ENCODE measurements at regions not wholly inside any gene's neighbourhood (a gene's known extent, or its start where the extent isn't known, plus 50 kb on each side); places are given as distances from the start of the nearest gene placed in this dataset.

DNA sequence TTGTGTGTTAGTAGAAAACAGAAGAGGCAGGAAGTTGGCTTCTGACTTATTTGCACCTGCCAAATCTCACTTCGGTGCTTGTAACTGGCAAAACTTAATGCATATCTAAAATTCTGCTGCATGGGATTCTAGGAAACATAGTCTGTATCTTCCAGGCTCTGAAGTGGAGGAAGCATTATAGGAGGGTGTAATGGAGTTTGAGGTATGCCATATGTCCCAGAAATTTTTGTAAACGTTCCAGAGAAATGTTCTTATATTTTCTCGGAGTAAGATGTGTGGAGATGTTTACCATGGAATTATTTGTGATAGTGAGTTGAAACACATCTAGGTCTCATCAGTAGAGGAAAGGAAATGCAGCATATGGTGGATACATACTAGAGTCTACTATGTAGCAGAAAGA is 1329.0 kb upstream of the NUDT12 start:
- no peak for TF ChIP-seq GATA2 (IDR thresholded peaks at IDR 0.05; ENCODE audit: insufficient read depth, insufficient read length, low read depth, low read length)
- no peak for TF ChIP-seq CTCF (IDR thresholded peaks at IDR 0.05; ENCODE audit: extremely low read depth in 1 of 2, insufficient read depth in 1 of 2, low read depth in 1 of 2, low read length in 2 of 2)
- no peak for TF ChIP-seq EZH2 (IDR thresholded peaks at IDR 0.05; ENCODE audit: borderline replicate concordance, low read depth, low read length, severe bottlenecking)
- no peak for TF ChIP-seq POLR2AphosphoS5 (IDR thresholded peaks at IDR 0.05; ENCODE audit: insufficient read depth, low read depth, low read length)
- TF ChIP-seq MYC (IDR thresholded peaks at IDR 0.05; ENCODE audit: low read depth, low read length): no peak
- TF ChIP-seq, protein P1, sequence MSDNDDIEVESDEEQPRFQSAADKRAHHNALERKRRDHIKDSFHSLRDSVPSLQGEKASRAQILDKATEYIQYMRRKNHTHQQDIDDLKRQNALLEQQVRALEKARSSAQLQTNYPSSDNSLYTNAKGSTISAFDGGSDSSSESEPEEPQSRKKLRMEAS (IDR thresholded peaks at IDR 0.05; ENCODE audit: insufficient read depth, insufficient read length): no peak
- no peak for TF ChIP-seq POLR2A (IDR thresholded peaks at IDR 0.05; ENCODE audit: low read depth, low read length)

Measured in endothelial cell of umbilical vein (primary cell).